ENCODE measurements at regions not wholly inside any gene's neighbourhood (a gene's known extent, or its start where the extent isn't known, plus 50 kb on each side); places are given as distances from the start of the nearest gene placed in this dataset. TPM values are rescaled to one million over a fixed set of nuclear protein-coding genes. Genes with fewer than 3 reads are reported as not detected.

- DNase-seq (no peak), ATAC-seq (no peak)
- TF ChIP-seq CTCF (IDR thresholded peaks at IDR 0.05), result no peak
- Histone ChIP-seq H3K4me3 (no peak overlapping the region), H3K36me3 (no peaks in the 10 kb centered on the region), H3K27ac (no peak overlapping the region), H3K9me3 (no peaks in the 10 kb centered on the region), H3K27me3 (no peaks in the 10 kb centered on the region), H3K4me1 (no peaks in the 10 kb centered on the region)
- intact Hi-C loops (cut with DNase I), result no loop called here
These were observed 51.0 kb upstream of the BRINP1 start for GRCh38 chr9:119420231-119420630.

Small RNA genes lying in the stretch of these regions (microRNA-seq; reads per million reads assigned to microRNA genes)
- not detected for gene MIR147A (ENCODE audit: borderline microRNAs expressed)
